CD4-positive, CD25-positive, alpha-beta regulatory T cell (primary cell): ENCODE measurements at regions not wholly inside any gene's neighbourhood (a gene's known extent, or its start where the extent isn't known, plus 50 kb on each side); places are given as distances from the start of the nearest gene placed in this dataset.

Source experiments
- ATAC-seq, 2 donors: fragments of 150-1000 bp; cut with Tn5 transposase; one replicate each; pipeline ENCODE4 v1.10.0; 2021; ENCODE audit warnings: low read depth in 2 of 2, moderate number of reproducible peaks in 2 of 2, moderate library complexity in 1 of 2
- DNase-seq, 3 donors: peaks; one replicate each; pipeline versions ENCODE4 v3.0.0 to v3.0.0-alpha.2; 2012 to 2022; ENCODE audit warnings: mixed read lengths in 1 of 3
- H3K27ac ChIP-seq: one replicate; pipeline ENCODE4 v1.7.0; 2013; ENCODE audit warnings: mild to moderate bottlenecking, low read length; ENCODE audit not compliant: insufficient read depth, poor library complexity, severe bottlenecking
- H3K27me3 ChIP-seq: one replicate; pipeline ENCODE4 v1.7.0; 2013; ENCODE audit warnings: low read length; ENCODE audit not compliant: control insufficient read depth, insufficient read depth
- H3K36me3 ChIP-seq: one replicate; pipeline ENCODE4 v1.7.0; 2013; ENCODE audit warnings: mild to moderate bottlenecking, low read length, moderate library complexity; ENCODE audit not compliant: control insufficient read depth, insufficient read depth
- H3K4me1 ChIP-seq: 2 replicates; pipeline ENCODE4 v1.7.0; 2013; ENCODE audit warnings: mild to moderate bottlenecking, low read length; ENCODE audit not compliant: insufficient read depth, control insufficient read depth, poor library complexity, severe bottlenecking
- H3K4me3 ChIP-seq: one replicate; pipeline ENCODE4 v1.7.0; 2013; ENCODE audit warnings: low read depth, mild to moderate bottlenecking, low read length, moderate library complexity
- H3K9me3 ChIP-seq, 2 experiments: 1 replicate in 1 of 2; 2 replicates in 1 of 2; pipeline ENCODE4 v1.7.0; 2013; ENCODE audit warnings: low read length in 2 of 2, mild to moderate bottlenecking in 1 of 2, moderate library complexity in 1 of 2; ENCODE audit not compliant: control insufficient read depth in 2 of 2
- H3K27ac Mint-ChIP-seq, 3 donors: one replicate each; pipeline ENCODE4 v1.8.0; 2020 to 2022; ENCODE audit warnings: mild to moderate bottlenecking in 3 of 3, mixed read lengths in 3 of 3, moderate library complexity in 2 of 3
- H3K27me3 Mint-ChIP-seq: one replicate; pipeline ENCODE4 v1.8.0; 2022; ENCODE audit warnings: mild to moderate bottlenecking, mixed read lengths
- H3K36me3 Mint-ChIP-seq: one replicate; pipeline ENCODE4 v1.8.0; 2020; ENCODE audit warnings: mixed read lengths
- H3K4me1 Mint-ChIP-seq, 4 donors: one replicate each; pipeline ENCODE4 v1.8.0; 2020 to 2022; ENCODE audit warnings: mixed read lengths in 4 of 4, mild to moderate bottlenecking in 1 of 4
- H3K4me3 Mint-ChIP-seq, 4 donors: one replicate each; pipeline ENCODE4 v1.8.0; 2020 to 2022; ENCODE audit warnings: mild to moderate bottlenecking in 4 of 4, mixed read lengths in 4 of 4, moderate library complexity in 3 of 4
- H3K9me3 Mint-ChIP-seq, 7 donors: one replicate each; pipeline ENCODE4 v1.8.0; 2020 to 2022; ENCODE audit warnings: mixed read lengths in 7 of 7, mild to moderate bottlenecking in 3 of 7, moderate library complexity in 2 of 7

DNA sequence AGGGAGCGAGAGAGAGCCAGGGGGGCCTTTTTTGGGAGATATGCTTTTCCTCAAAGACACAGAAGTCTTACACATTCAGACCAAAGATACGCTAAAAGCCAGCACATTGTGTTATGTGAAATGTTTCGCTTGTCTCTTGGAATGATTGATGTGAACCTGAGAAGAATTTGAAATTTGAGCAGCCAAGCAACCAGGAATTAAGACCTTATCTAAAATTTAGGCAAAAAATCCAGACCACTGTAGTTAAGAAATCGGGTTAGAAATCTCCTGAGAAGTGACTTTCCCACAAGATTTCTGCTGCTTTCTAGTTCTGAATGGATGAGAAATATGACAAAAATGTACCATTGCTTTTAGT, 223.2 kb upstream of the GMDS start:
- no peak for DNase-seq
- Histone ChIP-seq H3K9me3 (no peaks in the 10 kb centered on the region), H3K27me3 (peaks cover 2% of the 10 kb centered on the region), H3K36me3 (no peaks in the 10 kb centered on the region), H3K27ac (no peak overlapping the region), H3K4me3 (no peak overlapping the region), H3K4me1 (no peaks in the 10 kb centered on the region)
- Mint-ChIP-seq H3K27ac (no peak overlapping the region), H3K36me3 (no peaks in the 10 kb centered on the region), H3K4me1 (no peaks in the 10 kb centered on the region), H3K9me3 (peaks cover 0 to 3% (median 0%) of the 10 kb centered on the region in 7 donors), H3K27me3 (peaks cover 20% of the 10 kb centered on the region), H3K4me3 (no peak overlapping the region)
- ATAC-seq, result no peak

DNA sequence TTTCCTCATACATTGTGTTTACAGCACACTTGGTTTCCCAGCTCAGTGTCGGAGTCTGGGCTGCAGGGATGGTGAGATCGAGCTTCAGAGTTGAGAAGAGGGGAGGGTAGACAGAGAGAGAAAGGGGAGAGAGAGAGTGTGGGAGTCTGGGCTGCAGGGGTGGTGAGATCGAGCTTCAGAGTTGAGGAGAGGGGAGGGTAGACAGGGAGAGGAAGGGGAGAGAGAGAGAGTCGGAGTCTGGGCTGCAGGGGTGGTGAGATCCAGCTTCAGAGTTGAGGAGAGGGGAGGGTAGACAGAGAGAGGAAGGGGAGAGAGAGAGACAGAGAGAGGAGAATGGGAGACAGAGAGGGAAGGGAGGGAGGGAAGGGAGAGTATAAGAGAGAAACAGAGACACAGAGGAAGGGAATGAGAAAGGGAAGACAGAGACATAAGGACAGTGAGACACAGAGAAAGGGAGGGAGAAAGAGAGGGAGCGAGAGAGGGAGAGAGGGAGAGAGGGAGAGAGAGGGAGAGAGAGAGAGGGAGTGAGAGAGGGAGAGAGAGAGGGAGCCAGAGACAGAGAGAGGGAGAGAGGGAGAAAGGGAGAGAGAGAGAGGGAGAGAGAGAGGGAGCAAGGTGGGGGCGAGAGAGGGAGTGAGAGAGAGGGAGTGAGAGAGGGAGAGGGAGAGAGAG, 222.7 kb upstream of the GMDS start:
- peaks cover 20% of the 10 kb centered on the region for H3K27me3 Mint-ChIP-seq
- no peaks in the 10 kb centered on the region for H3K36me3 Mint-ChIP-seq
- H3K4me1 ChIP-seq, result no peaks in the 10 kb centered on the region
- no peaks in the 10 kb centered on the region for H3K36me3 ChIP-seq
- H3K27ac Mint-ChIP-seq, result peak overlapping the region in 1 of 3 donors; percentile 56
- peaks cover 2% of the 10 kb centered on the region for H3K27me3 ChIP-seq
- H3K27ac ChIP-seq, result no peak overlapping the region
- DNase-seq (no peak), ATAC-seq (no peak)
- H3K4me1 Mint-ChIP-seq, result no peaks in the 10 kb centered on the region
- no peak overlapping the region for H3K4me3 ChIP-seq
- peaks cover 0 to 3% (median 0%) of the 10 kb centered on the region in 7 donors for H3K9me3 Mint-ChIP-seq
- peak overlapping the region in 1 of 4 donors; percentile 57 for H3K4me3 Mint-ChIP-seq
- no peaks in the 10 kb centered on the region for H3K9me3 ChIP-seq

- H3K4me3 Mint-ChIP-seq, result no peak overlapping the region
- H3K27ac Mint-ChIP-seq, result no peak overlapping the region
- no peaks in the 10 kb centered on the region for H3K4me1 ChIP-seq
These were observed 219.9 kb upstream of the GMDS start for GRCh38 chr6:2465336-2465735.

GRCh38 chr6:2464641-2465040, 219.2 kb upstream of the GMDS start:
- Histone ChIP-seq H3K4me1 (no peaks in the 10 kb centered on the region), H3K27ac (no peak overlapping the region), H3K4me3 (no peak overlapping the region), H3K9me3 (no peaks in the 10 kb centered on the region), H3K36me3 (no peaks in the 10 kb centered on the region), H3K27me3 (peaks cover 2% of the 10 kb centered on the region)
- no peak overlapping the region for H3K4me3 Mint-ChIP-seq
- no peaks in the 10 kb centered on the region for H3K4me1 Mint-ChIP-seq
- H3K36me3 Mint-ChIP-seq, result no peaks in the 10 kb centered on the region
- no peak for DNase-seq
- H3K27me3 Mint-ChIP-seq, result peaks cover 10% of the 10 kb centered on the region
- H3K27ac Mint-ChIP-seq, result no peak overlapping the region
- ATAC-seq, result no peak
- peaks cover 0 to 5% (median 0%) of the 10 kb centered on the region in 7 donors for H3K9me3 Mint-ChIP-seq

More at GRCh38 chr6:2465336-2465735, 219.9 kb upstream of the GMDS start:
- Histone ChIP-seq H3K9me3 (no peaks in the 10 kb centered on the region), H3K27ac (no peak overlapping the region), H3K27me3 (peaks cover 2% of the 10 kb centered on the region), H3K36me3 (no peaks in the 10 kb centered on the region), H3K4me3 (no peak overlapping the region)
- no peak for ATAC-seq
- Mint-ChIP-seq H3K4me1 (no peaks in the 10 kb centered on the region), H3K27me3 (peaks cover 12% of the 10 kb centered on the region), H3K9me3 (peaks cover 0 to 5% (median 0%) of the 10 kb centered on the region in 7 donors), H3K36me3 (no peaks in the 10 kb centered on the region)
- DNase-seq, result no peak

GRCh38 chr6:2462831-2463230, 217.4 kb upstream of the GMDS start:
- Mint-ChIP-seq H3K4me1 (no peaks in the 10 kb centered on the region), H3K36me3 (no peaks in the 10 kb centered on the region), H3K9me3 (peaks cover 0 to 5% (median 0%) of the 10 kb centered on the region in 7 donors), H3K27me3 (peaks cover 8% of the 10 kb centered on the region), H3K4me3 (no peak overlapping the region), H3K27ac (no peak overlapping the region)
- no peak for DNase-seq
- H3K9me3 ChIP-seq, result no peaks in the 10 kb centered on the region
- H3K27ac ChIP-seq, result no peak overlapping the region
- H3K4me1 ChIP-seq, result no peaks in the 10 kb centered on the region
- H3K4me3 ChIP-seq, result no peak overlapping the region
- ATAC-seq, result no peak
- H3K27me3 ChIP-seq, result no peaks in the 10 kb centered on the region
- no peaks in the 10 kb centered on the region for H3K36me3 ChIP-seq

DNA sequence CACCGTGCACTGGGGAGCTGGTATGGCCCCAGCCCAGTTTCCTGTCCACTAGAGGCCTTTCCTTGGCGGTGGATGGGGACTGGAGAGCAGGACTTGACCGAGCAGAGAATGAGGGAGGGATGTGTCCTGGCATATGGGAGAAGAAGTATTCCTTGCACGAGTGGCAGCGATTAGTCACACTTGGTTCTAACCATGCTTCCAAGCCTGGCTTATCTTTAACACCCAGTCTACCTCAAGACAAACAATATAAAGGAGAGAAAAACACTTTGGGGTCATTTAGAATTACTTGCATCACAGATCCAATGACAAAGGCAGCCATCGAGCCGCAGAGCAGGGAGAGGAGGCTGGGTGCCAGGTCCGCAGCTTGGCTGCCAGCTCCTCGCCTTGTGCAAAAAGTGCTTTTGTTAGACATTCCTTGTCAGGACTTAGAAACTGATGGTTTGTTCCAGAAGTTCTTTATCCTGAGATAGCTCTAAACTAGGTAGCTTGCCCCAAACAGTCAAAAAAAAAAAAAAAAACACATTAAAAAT, 214.9 kb upstream of the GMDS start:
- Mint-ChIP-seq H3K36me3 (no peaks in the 10 kb centered on the region), H3K27me3 (no peaks in the 10 kb centered on the region), H3K4me3 (no peak overlapping the region), H3K9me3 (peaks cover 0 to 2% (median 0%) of the 10 kb centered on the region in 7 donors), H3K27ac (no peak overlapping the region), H3K4me1 (no peaks in the 10 kb centered on the region)
- Histone ChIP-seq H3K9me3 (no peaks in the 10 kb centered on the region), H3K36me3 (no peaks in the 10 kb centered on the region), H3K4me1 (no peaks in the 10 kb centered on the region), H3K27ac (no peak overlapping the region), H3K4me3 (no peak overlapping the region), H3K27me3 (no peaks in the 10 kb centered on the region)
- no peak for ATAC-seq
- no peak for DNase-seq

DNA sequence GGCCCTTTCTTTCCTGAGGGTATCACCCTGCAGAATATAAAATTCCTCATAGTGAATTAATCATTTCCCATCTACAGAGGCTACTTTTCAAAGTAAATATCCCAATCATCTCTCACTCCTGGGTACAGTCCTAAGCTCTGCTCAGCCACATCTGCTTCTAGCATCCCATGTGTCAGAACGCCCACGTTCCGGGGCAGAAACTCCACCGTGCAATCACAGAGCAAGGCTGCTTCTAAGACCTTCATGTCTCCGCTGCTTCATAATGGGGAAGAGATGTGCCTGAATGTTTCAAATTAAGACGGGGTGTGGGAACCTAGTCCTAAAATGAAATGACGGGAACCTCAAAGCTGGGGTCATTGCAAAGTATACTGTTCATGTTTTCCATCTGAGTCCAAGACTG, 208.8 kb upstream of the GMDS start:
- Histone ChIP-seq H3K36me3 (no peaks in the 10 kb centered on the region), H3K4me1 (no peaks in the 10 kb centered on the region), H3K9me3 (no peaks in the 10 kb centered on the region), H3K4me3 (no peak overlapping the region), H3K27me3 (no peaks in the 10 kb centered on the region), H3K27ac (no peak overlapping the region)
- ATAC-seq, result no peak
- Mint-ChIP-seq H3K27ac (no peak overlapping the region), H3K4me1 (no peaks in the 10 kb centered on the region), H3K4me3 (no peak overlapping the region), H3K36me3 (no peaks in the 10 kb centered on the region), H3K9me3 (peaks cover 0 to 3% (median 0%) of the 10 kb centered on the region in 7 donors), H3K27me3 (peaks cover 6% of the 10 kb centered on the region)
- no peak for DNase-seq

GRCh38 chr6:2450546-2450945, 205.1 kb upstream of the GMDS start:
- Histone ChIP-seq H3K4me3 (no peak overlapping the region), H3K36me3 (no peaks in the 10 kb centered on the region), H3K9me3 (no peaks in the 10 kb centered on the region), H3K27ac (no peak overlapping the region), H3K27me3 (no peaks in the 10 kb centered on the region), H3K4me1 (no peaks in the 10 kb centered on the region)
- no peak for DNase-seq
- H3K27ac Mint-ChIP-seq, result no peak overlapping the region
- H3K36me3 Mint-ChIP-seq, result no peaks in the 10 kb centered on the region
- no peak overlapping the region for H3K4me3 Mint-ChIP-seq
- peaks cover 9% of the 10 kb centered on the region for H3K27me3 Mint-ChIP-seq
- peaks cover 0 to 6% (median 2%) of the 10 kb centered on the region in 4 donors for H3K4me1 Mint-ChIP-seq
- H3K9me3 Mint-ChIP-seq, result peaks cover 0 to 3% (median 0%) of the 10 kb centered on the region in 7 donors
- ATAC-seq, result no peak
